NT2/D1 (cell line): ENCODE measurements at regions not wholly inside any gene's neighbourhood (a gene's known extent, or its start where the extent isn't known, plus 50 kb on each side); places are given as distances from the start of the nearest gene placed in this dataset.

Experiments
- SUZ12 ChIP-seq: IDR thresholded peaks from 2 replicates; pipeline ENCODE4 v1.6.1; 2011; ENCODE audit not compliant: insufficient read length, insufficient read depth; ENCODE audit errors: extremely low read depth
- YY1 ChIP-seq: IDR thresholded peaks from 2 replicates; pipeline ENCODE4 v1.6.1; 2011; ENCODE audit not compliant: insufficient read length, insufficient read depth
- ZNF274 ChIP-seq: IDR thresholded peaks from 2 replicates; pipeline ENCODE4 v1.6.1; 2011; ENCODE audit warnings: mild to moderate bottlenecking, low read depth, low read length

GRCh38 chr17:52696362-52696761 lies 537.8 kb upstream of the CA10 start:
- TF ChIP-seq ZNF274 (no peak), SUZ12 (no peak), YY1 (no peak)
